ENCODE measurements at regions not wholly inside any gene's neighbourhood (a gene's known extent, or its start where the extent isn't known, plus 50 kb on each side); places are given as distances from the start of the nearest gene placed in this dataset.

DNA sequence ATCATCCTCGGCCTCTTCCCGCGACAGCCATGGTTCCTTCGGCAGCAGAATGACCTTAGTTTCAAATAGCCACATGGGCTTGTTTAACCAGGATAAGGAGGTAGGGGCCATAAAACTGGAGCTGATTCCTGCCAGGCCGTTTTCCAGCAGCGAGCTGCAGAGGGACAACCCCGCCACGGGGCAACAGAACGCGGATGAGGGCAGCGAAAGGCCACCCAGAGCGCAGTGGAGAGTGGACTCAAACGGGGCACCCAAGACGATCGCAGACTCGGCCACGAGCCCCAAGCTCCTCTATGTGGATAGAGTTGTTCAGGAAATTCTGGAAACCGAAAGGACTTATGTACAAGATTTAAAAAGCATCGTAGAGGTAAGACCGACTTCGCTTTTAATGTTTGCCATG is 131.8 kb upstream of the MTHFD1L start:
- no peaks in the 10 kb centered on the region for H3K4me1 ChIP-seq (ENCODE audit: insufficient read depth, low read length)
- Mint-ChIP-seq H3K9me3 (no peaks in the 10 kb centered on the region), H3K27ac (no peak overlapping the region), H3K27me3 (no peaks in the 10 kb centered on the region), H3K4me1 (ENCODE audit: low read depth) (no peaks in the 10 kb centered on the region), H3K36me3 (ENCODE audit: low read depth) (no peaks in the 10 kb centered on the region), H3K4me3 (no peak overlapping the region)
- POLR2A ChIA-PET = no interaction called here
- no peak overlapping the region for H3K4me3 ChIP-seq (ENCODE audit: low read length)
- H3K27me3 ChIP-seq (ENCODE audit: control insufficient read depth in 1 of 2, insufficient read depth in 2 of 2, low read length in 2 of 2) = no peaks in the 10 kb centered on the region
- intact Hi-C loops (cut with DNase I, micrococcal nuclease) = no loop called here
- CTCF ChIA-PET = no interaction called here
- no peaks in the 10 kb centered on the region for H3K36me3 ChIP-seq (ENCODE audit: insufficient read depth, low read length)
- H3K27ac ChIP-seq (ENCODE audit: low read depth in 1 of 2, low read length in 2 of 2) = no peak overlapping the region
- no peaks in the 10 kb centered on the region for H3K9me3 ChIP-seq (ENCODE audit: control insufficient read depth in 1 of 2, insufficient read depth in 1 of 2, low read length in 2 of 2)
- ATAC-seq (ENCODE audit: poor library complexity) (no peak), DNase-seq (no peak)
- no peak for TF ChIP-seq CTCF (IDR thresholded peaks at IDR 0.05)

GRCh38 chr6:150734235-150734634 is 131.3 kb upstream of the MTHFD1L start:
- no peaks in the 10 kb centered on the region for H3K27me3 Mint-ChIP-seq
- no peak for TF ChIP-seq CTCF (IDR thresholded peaks at IDR 0.05)
- CTCF ChIA-PET = no interaction called here
- no peaks in the 10 kb centered on the region for H3K27me3 ChIP-seq (ENCODE audit: control insufficient read depth in 1 of 2, insufficient read depth in 2 of 2, low read length in 2 of 2)
- no peaks in the 10 kb centered on the region for H3K9me3 Mint-ChIP-seq
- intact Hi-C loops (cut with DNase I, micrococcal nuclease) = no loop called here
- H3K4me1 Mint-ChIP-seq (ENCODE audit: low read depth) = no peaks in the 10 kb centered on the region
- H3K27ac ChIP-seq (ENCODE audit: low read depth in 1 of 2, low read length in 2 of 2) = no peak overlapping the region
- H3K4me1 ChIP-seq (ENCODE audit: insufficient read depth, low read length) = no peaks in the 10 kb centered on the region
- no peak for DNase-seq
- ATAC-seq (ENCODE audit: poor library complexity) = no peak
- no peaks in the 10 kb centered on the region for H3K36me3 Mint-ChIP-seq (ENCODE audit: low read depth)
- no peak overlapping the region for H3K27ac Mint-ChIP-seq
- H3K4me3 Mint-ChIP-seq = no peak overlapping the region
- POLR2A ChIA-PET = no interaction called here
- no peak overlapping the region for H3K4me3 ChIP-seq (ENCODE audit: low read length)
- no peaks in the 10 kb centered on the region for H3K9me3 ChIP-seq (ENCODE audit: control insufficient read depth in 1 of 2, insufficient read depth in 1 of 2, low read length in 2 of 2)
- no peaks in the 10 kb centered on the region for H3K36me3 ChIP-seq (ENCODE audit: insufficient read depth, low read length)

GRCh38 chr6:150735341-150735851 is 130.1 kb upstream of the MTHFD1L start:
- no peaks in the 10 kb centered on the region for H3K27me3 ChIP-seq (ENCODE audit: control insufficient read depth in 1 of 2, insufficient read depth in 2 of 2, low read length in 2 of 2)
- H3K9me3 Mint-ChIP-seq = no peaks in the 10 kb centered on the region
- no peaks in the 10 kb centered on the region for H3K9me3 ChIP-seq (ENCODE audit: control insufficient read depth in 1 of 2, insufficient read depth in 1 of 2, low read length in 2 of 2)

More at GRCh38 chr6:150735341-150735851, 130.1 kb upstream of the MTHFD1L start:
- no peak for TF ChIP-seq CTCF (IDR thresholded peaks at IDR 0.05)
- no peaks in the 10 kb centered on the region for H3K36me3 Mint-ChIP-seq (ENCODE audit: low read depth)
- ChIA-PET CTCF (no interaction called here), POLR2A (interaction anchor here (0.7 kb wide), 1 partner anchor 215 kb away, joined by 5 read pairs; no protein-coding TSS in a partner anchor)
- DNase-seq (no peak), ATAC-seq (ENCODE audit: poor library complexity) (no peak)
- H3K27ac Mint-ChIP-seq = no peak overlapping the region
- Histone ChIP-seq H3K27ac (ENCODE audit: low read depth in 1 of 2, low read length in 2 of 2) (no peak overlapping the region), H3K4me3 (ENCODE audit: low read length) (no peak overlapping the region), H3K4me1 (ENCODE audit: insufficient read depth, low read length) (no peaks in the 10 kb centered on the region), H3K36me3 (ENCODE audit: insufficient read depth, low read length) (no peaks in the 10 kb centered on the region)
- no peaks in the 10 kb centered on the region for H3K27me3 Mint-ChIP-seq
- intact Hi-C loops (cut with DNase I, micrococcal nuclease) = no loop called here
- H3K4me1 Mint-ChIP-seq (ENCODE audit: low read depth) = no peaks in the 10 kb centered on the region
- H3K4me3 Mint-ChIP-seq = no peak overlapping the region
